ENCODE measurements at regions not wholly inside any gene's neighbourhood (a gene's known extent, or its start where the extent isn't known, plus 50 kb on each side); places are given as distances from the start of the nearest gene placed in this dataset.
A peak's percentile ranks its signal among the peaks of the same experiment; 100 is the strongest.

DNA sequence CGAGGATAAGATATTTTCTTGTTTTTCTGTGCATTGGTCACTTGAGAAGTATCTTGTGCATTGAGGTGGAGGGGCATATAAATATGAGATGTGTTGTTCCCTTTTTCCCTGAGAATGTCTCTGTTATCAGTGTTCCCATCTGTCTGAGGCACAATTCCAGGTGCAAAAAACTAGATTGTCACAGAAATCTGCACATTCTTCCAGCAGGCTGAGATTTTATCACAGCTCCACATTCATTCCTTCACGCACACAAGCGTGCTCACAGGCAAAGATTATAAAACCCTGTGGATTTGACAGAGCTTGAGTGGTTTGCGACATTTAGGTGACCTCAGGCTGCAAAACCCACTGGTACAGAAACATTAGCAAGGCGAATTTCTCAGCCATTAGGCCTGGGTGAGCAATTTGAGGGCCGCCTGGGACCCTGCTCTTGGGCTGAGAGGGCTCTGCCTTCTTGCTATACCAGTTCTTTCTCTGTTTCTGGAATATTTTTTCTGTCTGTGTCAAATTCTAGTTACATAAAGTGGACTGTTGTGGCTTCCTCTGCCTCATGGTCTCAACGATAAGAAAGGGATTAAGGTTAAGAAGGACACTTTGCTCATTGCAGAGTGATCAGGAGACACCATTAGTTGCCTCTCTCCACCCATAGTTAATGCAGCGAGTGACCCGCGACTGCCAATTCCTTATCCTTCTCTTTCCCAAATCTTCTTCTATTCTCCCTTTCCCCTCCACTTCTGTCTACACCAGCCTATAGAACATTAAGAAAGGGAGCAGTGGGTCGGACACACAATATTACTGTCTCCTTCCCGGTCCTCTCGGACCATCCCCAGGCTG is 86.7 kb upstream of the C1QTNF7 start:
- FAIRE-seq: no peak

DNA sequence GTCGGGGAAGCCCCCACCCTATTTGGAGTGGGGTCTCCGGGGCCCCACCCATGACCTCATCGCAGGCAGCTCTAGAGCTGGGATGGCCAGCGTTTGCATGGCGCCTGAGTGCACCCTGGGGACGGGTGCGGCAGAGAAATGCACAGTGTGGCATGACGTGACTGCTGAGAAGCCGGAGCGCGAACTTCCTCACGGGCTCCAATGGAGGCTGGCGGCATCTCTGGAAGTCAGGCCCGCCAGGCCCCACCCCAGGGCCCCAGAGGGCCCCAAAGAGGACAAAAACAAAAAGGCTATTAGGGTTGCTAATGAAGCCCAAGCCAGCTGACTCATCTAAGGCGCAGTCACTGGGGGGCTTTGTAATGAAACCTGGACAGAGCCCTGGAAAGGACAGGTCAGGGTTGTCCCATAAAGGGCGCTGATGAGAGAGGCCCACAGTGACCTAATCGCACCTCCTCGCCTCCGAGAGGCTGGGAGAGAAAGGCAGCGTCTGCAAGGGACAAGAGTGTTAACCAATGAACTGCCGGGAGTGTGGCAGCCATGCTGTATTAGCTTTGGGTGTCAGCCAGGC is 86.0 kb upstream of the C1QTNF7 start:
- H3K4me1 ChIP-seq: no peaks in the 10 kb centered on the region
- H3K27ac ChIP-seq: no peak overlapping the region
- no peaks in the 10 kb centered on the region for H3K9me3 ChIP-seq
- FAIRE-seq (no peak), ATAC-seq (no peak), DNase-seq (peak in 2 of 6 donors; percentile 12 to 33)
- H3K36me3 ChIP-seq: no peaks in the 10 kb centered on the region
- intact Hi-C loops (cut with DNase I): no loop called here
- TF ChIP-seq, protein P1, sequence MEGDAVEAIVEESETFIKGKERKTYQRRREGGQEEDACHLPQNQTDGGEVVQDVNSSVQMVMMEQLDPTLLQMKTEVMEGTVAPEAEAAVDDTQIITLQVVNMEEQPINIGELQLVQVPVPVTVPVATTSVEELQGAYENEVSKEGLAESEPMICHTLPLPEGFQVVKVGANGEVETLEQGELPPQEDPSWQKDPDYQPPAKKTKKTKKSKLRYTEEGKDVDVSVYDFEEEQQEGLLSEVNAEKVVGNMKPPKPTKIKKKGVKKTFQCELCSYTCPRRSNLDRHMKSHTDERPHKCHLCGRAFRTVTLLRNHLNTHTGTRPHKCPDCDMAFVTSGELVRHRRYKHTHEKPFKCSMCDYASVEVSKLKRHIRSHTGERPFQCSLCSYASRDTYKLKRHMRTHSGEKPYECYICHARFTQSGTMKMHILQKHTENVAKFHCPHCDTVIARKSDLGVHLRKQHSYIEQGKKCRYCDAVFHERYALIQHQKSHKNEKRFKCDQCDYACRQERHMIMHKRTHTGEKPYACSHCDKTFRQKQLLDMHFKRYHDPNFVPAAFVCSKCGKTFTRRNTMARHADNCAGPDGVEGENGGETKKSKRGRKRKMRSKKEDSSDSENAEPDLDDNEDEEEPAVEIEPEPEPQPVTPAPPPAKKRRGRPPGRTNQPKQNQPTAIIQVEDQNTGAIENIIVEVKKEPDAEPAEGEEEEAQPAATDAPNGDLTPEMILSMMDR (IDR thresholded peaks at IDR 0.05): no peak
- 83 to 87% methylated on average over 21 of the region's 21 CpGs for WGBS, 2 donors
- no peaks in the 10 kb centered on the region for H3K27me3 ChIP-seq
- H3K4me3 ChIP-seq: no peak overlapping the region

More for the DNA sequence above, 86.7 kb upstream of the C1QTNF7 start:
- Histone ChIP-seq H3K9me3 (no peaks in the 10 kb centered on the region), H3K27ac (no peak overlapping the region), H3K27me3 (no peaks in the 10 kb centered on the region), H3K4me3 (no peak overlapping the region), H3K4me1 (no peaks in the 10 kb centered on the region), H3K36me3 (no peaks in the 10 kb centered on the region)
- ATAC-seq (no peak), DNase-seq (no peak)
- intact Hi-C loops (cut with DNase I): no loop called here
- TF ChIP-seq, protein P1 (IDR thresholded peaks at IDR 0.05): no peak
- 69 to 76% methylated on average over 13 of the region's 13 CpGs for WGBS, 2 donors

DNA sequence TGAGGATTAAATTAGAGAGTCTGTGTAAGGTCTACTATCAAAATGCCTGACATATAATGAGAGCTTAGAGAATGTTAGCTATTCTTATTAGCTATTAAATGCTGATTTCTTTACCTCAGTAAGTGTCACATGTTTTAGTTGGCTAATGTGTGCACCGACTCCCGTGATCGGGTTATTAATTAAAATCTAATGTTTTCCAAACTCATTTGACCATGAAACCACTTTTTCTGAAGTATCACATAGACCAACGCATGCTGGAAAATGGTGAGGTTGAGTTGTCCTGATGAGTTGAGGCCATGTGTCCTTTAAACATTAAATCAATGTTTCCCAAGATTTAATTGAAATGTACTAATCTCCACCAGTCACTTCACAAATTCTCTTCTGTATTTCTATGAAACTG is 84.8 kb upstream of the C1QTNF7 start:
- intact Hi-C loops (cut with DNase I): no loop called here
- no peak for FAIRE-seq
- Histone ChIP-seq H3K27ac (no peak overlapping the region), H3K4me3 (no peak overlapping the region), H3K4me1 (no peaks in the 10 kb centered on the region), H3K36me3 (no peaks in the 10 kb centered on the region), H3K9me3 (no peaks in the 10 kb centered on the region), H3K27me3 (no peaks in the 10 kb centered on the region)
- TF ChIP-seq, protein P1 (IDR thresholded peaks at IDR 0.05): no peak
- 63 to 72% methylated on average over 4 of the region's 4 CpGs for WGBS, 2 donors
- ATAC-seq: no peak
- DNase-seq: no peak

DNA sequence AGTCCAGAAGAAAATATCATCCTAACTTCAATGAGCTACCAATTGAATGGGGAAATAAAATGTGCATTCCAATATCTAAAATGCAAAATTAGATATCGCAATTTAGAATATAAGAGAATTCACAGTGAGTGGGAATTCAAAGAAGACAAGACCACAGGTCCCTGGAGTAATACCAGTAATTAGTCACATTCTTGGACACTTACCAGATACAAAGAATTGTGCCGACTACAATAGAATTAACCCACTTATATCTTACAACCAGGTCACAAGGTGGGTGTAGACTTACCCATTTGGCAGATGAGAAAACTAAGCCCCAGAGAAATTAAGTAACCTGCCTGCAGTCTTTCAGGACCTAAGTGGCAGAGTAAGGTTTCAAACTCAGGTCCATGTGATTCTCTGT is 84.3 kb upstream of the C1QTNF7 start:
- Histone ChIP-seq H3K9me3 (no peaks in the 10 kb centered on the region), H3K4me3 (no peak overlapping the region), H3K4me1 (no peaks in the 10 kb centered on the region), H3K27ac (no peak overlapping the region), H3K36me3 (no peaks in the 10 kb centered on the region), H3K27me3 (no peaks in the 10 kb centered on the region)
- WGBS, 2 donors: 17 to 26% methylated on average over 2 of the region's 2 CpGs
- DNase-seq (no peak), FAIRE-seq (no peak), ATAC-seq (no peak)
- TF ChIP-seq, protein P1 (IDR thresholded peaks at IDR 0.05): no peak
- intact Hi-C loops (cut with DNase I): no loop called here

- Histone ChIP-seq H3K4me3 (no peak overlapping the region), H3K4me1 (no peaks in the 10 kb centered on the region), H3K27me3 (no peaks in the 10 kb centered on the region), H3K9me3 (no peaks in the 10 kb centered on the region), H3K36me3 (no peaks in the 10 kb centered on the region), H3K27ac (no peak overlapping the region)
- intact Hi-C loops (cut with DNase I): no loop called here
- ATAC-seq: peak in 1 of 4 donors; percentile 47
- TF ChIP-seq, protein P1 (IDR thresholded peaks at IDR 0.05): no peak
- no peak for FAIRE-seq
- DNase-seq: no peak
- 49 to 54% methylated on average over 2 of the region's 2 CpGs for WGBS, 2 donors
These were observed 83.8 kb upstream of the C1QTNF7 start for GRCh38 chr4:15344041-15344440.

Data from pancreas (tissue), 10 donors.